NOMO-1 treated with dmso at 0.1 percent for 144 hours (cell line): ENCODE measurements at regions not wholly inside any gene's neighbourhood (a gene's known extent, or its start where the extent isn't known, plus 50 kb on each side); places are given as distances from the start of the nearest gene placed in this dataset.
"Not testable (repeated sequence)": the region's sequence is repeated elsewhere in the genome, so short reads cannot be mapped to it uniquely, and the experiment has no call there.

Source experiments
- DNase-seq: peaks from one replicate; lab custom pipeline; 2025; ENCODE audit not compliant: unreplicated experiment; lab: John Stamatoyannopoulos, UW

GRCh38 chr2:118576109-118576855, 271.2 kb downstream of the EN1 start:
- no peak for DNase-seq

GRCh38 chr2:118572380-118572779, 275.1 kb downstream of the EN1 start:
- DNase-seq: not testable (repeated sequence)

- no peak for DNase-seq
Observed at GRCh38 chr2:118569876-118570535, 277.4 kb downstream of the EN1 start.

GRCh38 chr2:118568700-118569099, 278.7 kb downstream of the EN1 start:
- DNase-seq: no peak

GRCh38 chr2:118565786-118566540, 281.5 kb downstream of the EN1 start:
- DNase-seq: no peak

- DNase-seq: no peak
Observed at GRCh38 chr2:118565301-118565700, 282.1 kb downstream of the EN1 start.

- no peak for DNase-seq
Observed at GRCh38 chr2:118562144-118562543, 285.3 kb downstream of the EN1 start.

GRCh38 chr2:118558846-118559245, 288.6 kb downstream of the EN1 start:
- no peak for DNase-seq

- DNase-seq: no peak
Observed at GRCh38 chr2:118557791-118558190, 289.7 kb downstream of the EN1 start.

GRCh38 chr2:118557016-118557415, 290.4 kb downstream of the EN1 start:
- no peak for DNase-seq

- DNase-seq: no peak
Observed at GRCh38 chr2:118554616-118555015, 292.8 kb downstream of the EN1 start.

- DNase-seq: no peak
Observed at GRCh38 chr2:118549503-118549902, 297.9 kb downstream of the EN1 start.

GRCh38 chr2:118548880-118549488, 298.5 kb downstream of the EN1 start:
- no peak for DNase-seq

- DNase-seq: no peak
Observed at GRCh38 chr2:118539290-118539689, 308.2 kb downstream of the EN1 start.

GRCh38 chr2:118536306-118536705, 311.1 kb downstream of the EN1 start:
- no peak for DNase-seq

- DNase-seq: no peak
Observed at GRCh38 chr2:118535818-118536212, 311.6 kb downstream of the EN1 start.

- DNase-seq: no peak
Observed at GRCh38 chr2:118535171-118535817, 312.2 kb downstream of the EN1 start.

- DNase-seq: no peak
Observed at GRCh38 chr2:118530976-118531375, 316.5 kb downstream of the EN1 start.

- DNase-seq: no peak
Observed at GRCh38 chr2:118529908-118530599, 317.4 kb downstream of the EN1 start.

GRCh38 chr2:118527571-118527970, 319.9 kb downstream of the EN1 start:
- DNase-seq: no peak
